ENCODE measurements at regions not wholly inside any gene's neighbourhood (a gene's known extent, or its start where the extent isn't known, plus 50 kb on each side); places are given as distances from the start of the nearest gene placed in this dataset.

DNA sequence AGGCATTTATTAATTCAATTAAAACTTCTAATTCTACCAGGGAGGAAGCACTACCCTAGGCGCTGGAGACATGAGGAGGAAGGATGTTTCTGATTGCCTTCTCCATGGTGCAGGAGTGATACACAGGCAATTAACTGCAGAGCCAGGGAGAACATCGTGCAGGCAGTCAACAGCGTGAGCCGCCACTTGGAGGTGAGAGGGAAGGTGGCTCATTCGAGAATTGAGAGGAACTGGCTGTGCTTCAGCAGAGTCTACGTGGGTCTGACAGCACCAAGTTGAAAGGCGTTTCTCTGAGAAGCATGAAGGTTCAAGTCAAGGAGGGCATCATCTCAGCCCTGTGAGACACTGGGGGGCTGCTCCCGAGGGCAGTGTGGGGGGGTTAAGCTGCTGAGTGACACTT, 388.7 kb upstream of the MYT1L start:
- TF ChIP-seq, protein P1, sequence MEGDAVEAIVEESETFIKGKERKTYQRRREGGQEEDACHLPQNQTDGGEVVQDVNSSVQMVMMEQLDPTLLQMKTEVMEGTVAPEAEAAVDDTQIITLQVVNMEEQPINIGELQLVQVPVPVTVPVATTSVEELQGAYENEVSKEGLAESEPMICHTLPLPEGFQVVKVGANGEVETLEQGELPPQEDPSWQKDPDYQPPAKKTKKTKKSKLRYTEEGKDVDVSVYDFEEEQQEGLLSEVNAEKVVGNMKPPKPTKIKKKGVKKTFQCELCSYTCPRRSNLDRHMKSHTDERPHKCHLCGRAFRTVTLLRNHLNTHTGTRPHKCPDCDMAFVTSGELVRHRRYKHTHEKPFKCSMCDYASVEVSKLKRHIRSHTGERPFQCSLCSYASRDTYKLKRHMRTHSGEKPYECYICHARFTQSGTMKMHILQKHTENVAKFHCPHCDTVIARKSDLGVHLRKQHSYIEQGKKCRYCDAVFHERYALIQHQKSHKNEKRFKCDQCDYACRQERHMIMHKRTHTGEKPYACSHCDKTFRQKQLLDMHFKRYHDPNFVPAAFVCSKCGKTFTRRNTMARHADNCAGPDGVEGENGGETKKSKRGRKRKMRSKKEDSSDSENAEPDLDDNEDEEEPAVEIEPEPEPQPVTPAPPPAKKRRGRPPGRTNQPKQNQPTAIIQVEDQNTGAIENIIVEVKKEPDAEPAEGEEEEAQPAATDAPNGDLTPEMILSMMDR (conservative IDR thresholded peaks at IDR 0.05 in 1 of 2, IDR thresholded peaks at IDR 0.05 in 1 of 2; ENCODE audit: extremely low read depth in 1 of 2, insufficient read depth in 1 of 2, low read depth in 1 of 2, low read length in 2 of 2) = no peak
- no peak for TF ChIP-seq EZH2 (IDR thresholded peaks at IDR 0.05; ENCODE audit: borderline replicate concordance, low read length)

Data from mammary epithelial cell (primary cell).